ENCODE measurements at regions not wholly inside any gene's neighbourhood (a gene's known extent, or its start where the extent isn't known, plus 50 kb on each side); places are given as distances from the start of the nearest gene placed in this dataset.

- TF ChIP-seq CTCF (IDR thresholded peaks at IDR 0.05; ENCODE audit: low read depth, low read length), result no peak
- no peak for DNase-seq (ENCODE audit: extremely low read depth, low read depth)
These were observed 139.3 kb upstream of the PRMT8 start for GRCh38 chr12:3351731-3352130.

- no peak for TF ChIP-seq CTCF (IDR thresholded peaks at IDR 0.05; ENCODE audit: low read depth, low read length)
These were observed 138.8 kb upstream of the PRMT8 start for GRCh38 chr12:3352230-3352629.

GRCh38 chr12:3353621-3354020, 137.4 kb upstream of the PRMT8 start:
- no peak for TF ChIP-seq CTCF (IDR thresholded peaks at IDR 0.05; ENCODE audit: low read depth, low read length)

More at GRCh38 chr12:3352230-3352629, 138.8 kb upstream of the PRMT8 start:
- DNase-seq (ENCODE audit: extremely low read depth, low read depth), result no peak

GRCh38 chr12:3354586-3354985, 136.4 kb upstream of the PRMT8 start:
- no peak for TF ChIP-seq CTCF (IDR thresholded peaks at IDR 0.05; ENCODE audit: low read depth, low read length)
- DNase-seq (ENCODE audit: extremely low read depth, low read depth), result no peak

More at GRCh38 chr12:3353621-3354020, 137.4 kb upstream of the PRMT8 start:
- DNase-seq (ENCODE audit: extremely low read depth, low read depth), result no peak

GRCh38 chr12:3355378-3355900, 135.6 kb upstream of the PRMT8 start:
- no peak for DNase-seq (ENCODE audit: extremely low read depth, low read depth)
- no peak for TF ChIP-seq CTCF (IDR thresholded peaks at IDR 0.05; ENCODE audit: low read depth, low read length)

GRCh38 chr12:3357950-3358525, 133.0 kb upstream of the PRMT8 start:
- TF ChIP-seq CTCF (IDR thresholded peaks at IDR 0.05; ENCODE audit: low read depth, low read length), result no peak
- DNase-seq (ENCODE audit: extremely low read depth, low read depth), result no peak

- TF ChIP-seq CTCF (IDR thresholded peaks at IDR 0.05; ENCODE audit: low read depth, low read length), result no peak
- no peak for DNase-seq (ENCODE audit: extremely low read depth, low read depth)
These were observed 131.5 kb upstream of the PRMT8 start for GRCh38 chr12:3359478-3359877.
